Head of caudate nucleus (tissue), 42 donors: ENCODE measurements at regions not wholly inside any gene's neighbourhood (a gene's known extent, or its start where the extent isn't known, plus 50 kb on each side); places are given as distances from the start of the nearest gene placed in this dataset.
"Not testable (repeated sequence)": the region's sequence is repeated elsewhere in the genome, so short reads cannot be mapped to it uniquely, and the experiment has no call there.

Experiments
- DNase-seq, 42 donors: peaks; one replicate each; pipeline versions ENCODE4 v3.0.0 to v3.0.0-alpha.2; 2020 to 2021; ENCODE audit warnings: mixed read lengths in 7 of 42
- intact Hi-C: fragments of 100-400 bp; cut with DNase I; formaldehyde crosslinking; loops from one replicate; pipeline ENCODE4 v1.15.0; 2022

- intact Hi-C loops, result no loop called here
- no peak for DNase-seq
Measured at GRCh38 chr5:164470312-164470711, 964.9 kb downstream of the MAT2B start.

- intact Hi-C loops, result no loop called here
- DNase-seq, result no peak
Measured at GRCh38 chr5:164472165-164472564, 966.7 kb downstream of the MAT2B start.

- intact Hi-C loops, result no loop called here
- DNase-seq, result peak in 8 of 42 donors; percentile 3 to 47 (median 12)
Measured at GRCh38 chr5:164475339-164475977, 970.0 kb downstream of the MAT2B start.

- DNase-seq, result no peak
- intact Hi-C loops, result no loop called here
Measured at GRCh38 chr5:164481270-164481669, 975.9 kb downstream of the MAT2B start.

GRCh38 chr5:164482351-164482750, 976.9 kb downstream of the MAT2B start:
- DNase-seq, result no peak
- intact Hi-C loops, result no loop called here

- intact Hi-C loops, result no loop called here
Measured at GRCh38 chr5:164484948-164485347, 979.5 kb downstream of the MAT2B start.

GRCh38 chr5:164487939-164488338, 982.5 kb downstream of the MAT2B start:
- intact Hi-C loops, result no loop called here

More at GRCh38 chr5:164484948-164485347, 979.5 kb downstream of the MAT2B start:
- no peak for DNase-seq

GRCh38 chr5:164497311-164498064, 992.1 kb downstream of the MAT2B start:
- DNase-seq, result no peak
- intact Hi-C loops, result no loop called here

More at GRCh38 chr5:164487939-164488338, 982.5 kb downstream of the MAT2B start:
- no peak for DNase-seq

GRCh38 chr5:164498438-164498837, 993.0 kb downstream of the MAT2B start:
- intact Hi-C loops, result no loop called here
- no peak for DNase-seq

- intact Hi-C loops, result loop anchor here (10.0 kb wide), 2 partner anchors 486 to 936 kb away; no protein-coding TSS in a partner anchor
- no peak for DNase-seq
Measured at GRCh38 chr5:164500856-164501255, 995.4 kb downstream of the MAT2B start.

GRCh38 chr5:164501344-164501743, 995.9 kb downstream of the MAT2B start:
- intact Hi-C loops, result loop anchor here (10.0 kb wide), 2 partner anchors 487 to 937 kb away; no protein-coding TSS in a partner anchor
- no peak for DNase-seq

GRCh38 chr5:164504141-164504772, 998.8 kb downstream of the MAT2B start:
- DNase-seq, result peak in 33 of 42 donors; percentile 5 to 82 (median 59)
- intact Hi-C loops, result loop anchor here (10.0 kb wide), 2 partner anchors 489 to 939 kb away; no protein-coding TSS in a partner anchor

- DNase-seq, result no peak
- intact Hi-C loops, result loop anchor here (10.0 kb wide), 2 partner anchors 491 to 941 kb away; no protein-coding TSS in a partner anchor
Measured at GRCh38 chr5:164505791-164506190, 1000.4 kb downstream of the MAT2B start.

- DNase-seq, result no peak
- intact Hi-C loops, result no loop called here
Measured at GRCh38 chr5:164518067-164518740, 1012.8 kb downstream of the MAT2B start.

- DNase-seq, result no peak
- intact Hi-C loops, result no loop called here
Measured at GRCh38 chr5:164518741-164519080, 1013.3 kb downstream of the MAT2B start.

GRCh38 chr5:164532235-164532900, 1026.9 kb downstream of the MAT2B start:
- DNase-seq, result no peak
- intact Hi-C loops, result no loop called here

- intact Hi-C loops, result not testable (repeated sequence)
Measured at GRCh38 chr5:164533426-164533825, 1028.0 kb downstream of the MAT2B start.

GRCh38 chr5:164540174-164540573, 1034.8 kb downstream of the MAT2B start:
- intact Hi-C loops, result no loop called here

More at GRCh38 chr5:164533426-164533825, 1028.0 kb downstream of the MAT2B start:
- DNase-seq, result not testable (repeated sequence)

GRCh38 chr5:164545507-164545906, 1040.1 kb downstream of the MAT2B start:
- intact Hi-C loops, result no loop called here
- no peak for DNase-seq

More at GRCh38 chr5:164540174-164540573, 1034.8 kb downstream of the MAT2B start:
- DNase-seq, result no peak
